HG03196 (cell line): ENCODE measurements at regions not wholly inside any gene's neighbourhood (a gene's known extent, or its start where the extent isn't known, plus 50 kb on each side); places are given as distances from the start of the nearest gene placed in this dataset.

ENCODE experiments used
- ATAC-seq: cut with Tn5 transposase; IDR thresholded peaks from one replicate; pipeline ENCODE4 v1.9.1; 2021; ENCODE audit not compliant: unreplicated experiment

DNA sequence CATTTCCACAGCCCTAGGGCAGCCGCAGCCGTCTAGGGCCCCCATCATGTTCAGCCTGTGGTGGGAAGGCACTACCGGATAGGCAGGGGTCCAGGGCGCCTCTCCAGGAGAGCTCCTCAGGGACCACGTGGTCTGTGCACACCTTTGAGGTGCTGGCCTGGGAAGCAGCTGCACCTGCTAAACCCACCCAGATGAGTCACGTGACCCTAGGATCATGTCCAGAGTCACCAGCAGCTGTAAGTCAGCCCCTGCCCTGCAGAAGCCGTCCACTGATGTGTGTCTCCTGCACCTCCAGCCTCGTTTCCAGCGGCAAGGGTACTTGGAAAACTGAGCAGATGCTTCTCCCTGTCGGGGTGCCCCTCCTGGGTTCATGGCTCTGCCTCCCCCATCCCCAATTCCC lies 682.6 kb upstream of the SALL3 start:
- ATAC-seq = no peak

DNA sequence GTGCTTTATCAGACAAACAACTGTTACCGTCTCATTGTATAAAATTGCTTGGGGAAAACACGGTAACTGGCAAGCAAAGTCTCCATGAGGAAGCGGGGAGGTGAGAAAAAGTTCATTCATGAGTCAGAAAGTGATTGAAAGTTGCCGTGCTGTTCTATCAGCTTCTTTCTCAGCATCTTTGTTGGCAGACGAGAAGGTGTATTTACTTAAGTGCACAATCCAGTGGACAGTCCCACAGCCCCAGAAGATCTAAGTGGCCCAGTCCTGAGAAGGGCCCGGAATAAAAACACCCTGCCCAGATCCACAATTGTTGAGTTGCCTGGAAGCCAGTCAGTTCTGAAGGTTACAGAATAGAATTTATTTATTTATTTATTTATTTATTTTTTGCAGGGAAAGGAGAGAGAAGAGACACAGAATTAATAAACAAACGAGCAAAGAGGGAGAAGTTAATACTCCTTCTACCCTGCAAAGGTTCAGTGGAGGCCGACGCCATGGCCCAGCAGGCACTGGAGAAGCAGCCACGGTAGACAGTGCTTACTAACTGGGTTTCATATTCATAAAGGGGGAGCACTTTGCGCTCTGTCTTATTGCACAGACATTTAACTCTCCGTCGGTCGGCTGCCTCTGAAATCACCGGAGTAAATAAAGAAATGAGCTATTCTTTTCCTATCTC lies 676.0 kb upstream of the SALL3 start:
- ATAC-seq = no peak

DNA sequence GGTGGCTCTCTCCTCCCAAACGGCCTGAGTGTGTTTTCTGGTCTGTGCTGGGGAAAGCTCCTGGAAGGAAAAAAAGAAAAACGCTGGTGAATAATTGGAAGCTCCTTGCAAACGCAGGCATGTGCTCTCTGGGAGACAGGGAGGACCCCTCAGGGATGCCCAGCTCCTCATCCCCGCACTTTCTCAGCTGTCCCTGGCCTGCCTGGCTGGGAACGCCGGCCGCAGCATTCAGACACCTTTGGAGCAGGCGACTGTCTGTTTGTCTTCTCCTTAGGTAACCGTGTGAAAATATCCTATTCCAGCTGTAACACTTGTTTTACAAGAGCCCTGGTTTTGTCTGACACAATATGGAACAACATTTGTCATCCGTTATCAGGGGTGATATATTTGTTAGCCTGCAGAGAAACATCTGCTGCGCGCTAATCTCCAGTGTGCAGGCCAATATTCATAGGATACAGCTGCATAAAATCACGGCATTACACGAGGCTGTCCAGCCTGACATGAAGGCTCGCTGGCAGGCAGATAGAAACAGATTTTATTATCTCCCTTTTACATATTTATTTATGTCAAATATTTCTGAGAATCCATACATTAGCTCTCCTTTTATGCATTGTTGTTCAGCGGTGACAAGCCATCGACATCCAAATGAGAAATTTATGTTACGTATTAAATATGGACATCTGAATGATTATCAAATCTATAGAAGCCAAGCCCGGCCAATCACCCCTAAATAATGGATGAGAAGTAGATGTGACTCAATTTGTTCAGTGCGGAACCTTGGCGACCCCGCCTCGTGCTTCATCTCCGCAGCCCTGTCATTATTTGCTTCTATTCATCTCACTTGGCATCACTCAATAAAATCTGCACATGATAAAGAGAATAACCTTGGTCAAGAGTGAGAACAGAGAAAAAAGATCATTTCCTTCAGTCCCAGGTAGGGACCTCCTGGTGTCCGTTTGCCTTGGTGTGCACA lies 675.1 kb upstream of the SALL3 start:
- ATAC-seq = no peak

DNA sequence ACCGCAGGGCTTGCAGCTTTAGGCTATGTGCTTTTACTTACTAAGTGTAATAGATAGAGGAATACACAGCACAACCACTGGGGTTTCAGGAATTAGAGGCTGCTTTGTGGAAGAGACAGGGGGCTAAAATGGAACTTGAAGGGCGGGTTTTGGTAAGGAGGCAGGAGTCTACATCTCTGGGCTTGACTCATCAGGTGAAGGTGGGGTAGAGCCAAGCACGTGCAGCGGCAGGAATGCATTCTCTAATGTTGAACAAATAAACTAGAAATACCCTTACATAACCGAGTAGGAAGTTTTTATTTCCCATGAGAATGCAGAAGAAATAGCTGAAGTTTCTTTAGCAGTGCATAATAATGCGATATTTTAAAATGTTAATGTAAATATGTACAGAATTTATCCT lies 673.8 kb upstream of the SALL3 start:
- ATAC-seq = no peak

DNA sequence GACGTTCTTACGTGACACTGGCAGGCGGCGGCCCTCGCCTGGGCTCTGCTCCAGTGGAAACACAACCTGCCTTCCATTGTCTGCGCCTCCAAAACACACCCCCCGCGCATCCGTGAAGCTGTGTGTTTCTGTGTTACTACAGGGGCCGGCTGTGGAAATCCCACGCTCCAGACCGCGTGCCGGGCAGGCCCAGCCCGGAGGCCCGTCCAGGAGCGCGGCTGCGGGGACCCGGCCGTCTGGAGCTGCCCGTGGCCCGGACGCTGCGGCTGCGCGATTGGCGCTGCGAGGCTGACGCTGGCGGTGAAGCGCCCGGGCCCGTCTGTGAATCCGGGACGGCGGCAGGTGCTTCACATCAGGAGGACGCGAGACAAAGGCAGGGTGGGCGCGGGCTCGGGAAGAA lies 670.3 kb upstream of the SALL3 start:
- ATAC-seq = no peak

DNA sequence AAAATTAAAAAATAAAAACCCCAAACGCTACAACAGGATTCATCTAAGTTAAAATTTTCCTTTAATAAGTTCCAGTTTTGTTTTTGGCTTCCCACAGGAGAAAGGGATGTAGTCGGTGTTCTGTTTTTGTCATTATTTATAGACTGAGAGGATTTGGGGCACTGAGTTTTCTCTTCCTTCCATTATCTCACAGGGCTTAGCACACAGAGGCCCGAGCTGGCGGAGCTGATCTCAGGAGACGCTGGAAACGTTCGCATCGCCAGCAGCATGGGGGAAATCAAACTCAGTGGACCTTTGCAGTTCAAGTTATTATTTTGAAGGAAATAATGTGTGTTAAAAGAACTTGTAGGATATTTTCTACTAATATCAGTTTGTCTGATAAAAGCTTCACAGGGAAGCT lies 669.7 kb upstream of the SALL3 start:
- no peak for ATAC-seq

DNA sequence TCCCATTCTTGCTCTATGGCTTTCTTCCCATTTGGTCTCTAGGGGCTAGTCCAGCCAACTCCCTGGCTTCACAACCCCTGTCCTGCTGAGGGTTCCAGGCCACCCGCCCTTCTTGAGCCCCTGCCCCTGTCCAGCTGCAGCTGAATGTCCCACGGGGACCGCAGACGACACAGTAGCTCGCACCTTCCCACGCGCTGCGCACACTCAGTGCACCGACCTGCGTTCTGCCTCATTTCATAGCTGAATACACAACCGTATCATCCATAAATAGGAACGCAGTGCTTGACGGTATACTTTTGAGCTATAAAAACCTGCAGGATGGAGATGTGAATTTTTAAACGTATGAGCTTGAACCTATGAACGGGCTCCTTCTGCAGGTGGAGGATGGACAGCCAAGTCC lies 660.4 kb upstream of the SALL3 start:
- ATAC-seq = no peak

DNA sequence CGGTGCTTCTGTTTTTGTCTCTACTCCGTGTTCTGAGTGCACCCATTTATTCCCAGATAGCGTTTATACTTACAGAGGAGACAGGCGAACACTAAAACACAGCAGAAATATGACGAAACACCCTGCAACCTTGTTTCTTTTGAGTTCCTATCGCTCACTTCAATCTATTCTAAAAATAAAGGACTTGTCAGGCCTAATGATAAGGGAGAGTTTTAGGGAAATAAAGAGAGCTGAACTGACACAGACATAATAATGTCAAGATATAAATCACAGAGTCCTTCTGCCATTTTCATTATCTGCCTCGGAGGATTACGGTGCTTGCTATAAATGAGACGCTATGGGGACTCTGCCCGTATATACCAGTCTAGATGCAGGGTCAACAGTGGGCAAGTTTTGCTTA lies 659.7 kb upstream of the SALL3 start:
- no peak for ATAC-seq

DNA sequence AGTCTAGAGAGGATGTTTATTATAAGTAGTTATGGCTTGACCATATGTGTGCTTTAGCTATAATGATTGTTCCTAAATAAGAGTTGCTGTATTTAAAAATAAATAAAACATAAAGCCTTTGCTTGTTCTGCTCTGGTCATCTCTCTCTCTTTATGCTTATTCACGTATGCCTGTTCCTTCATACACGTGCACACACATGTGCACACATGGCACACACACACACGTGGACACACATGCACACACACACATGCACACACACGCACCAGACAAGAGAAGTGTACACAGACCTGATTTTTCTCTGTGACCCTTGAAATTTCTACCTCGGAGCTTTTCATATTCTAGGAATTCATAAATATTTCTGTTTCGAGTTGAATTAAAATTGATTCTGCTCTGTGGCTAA lies 658.2 kb upstream of the SALL3 start:
- no peak for ATAC-seq

DNA sequence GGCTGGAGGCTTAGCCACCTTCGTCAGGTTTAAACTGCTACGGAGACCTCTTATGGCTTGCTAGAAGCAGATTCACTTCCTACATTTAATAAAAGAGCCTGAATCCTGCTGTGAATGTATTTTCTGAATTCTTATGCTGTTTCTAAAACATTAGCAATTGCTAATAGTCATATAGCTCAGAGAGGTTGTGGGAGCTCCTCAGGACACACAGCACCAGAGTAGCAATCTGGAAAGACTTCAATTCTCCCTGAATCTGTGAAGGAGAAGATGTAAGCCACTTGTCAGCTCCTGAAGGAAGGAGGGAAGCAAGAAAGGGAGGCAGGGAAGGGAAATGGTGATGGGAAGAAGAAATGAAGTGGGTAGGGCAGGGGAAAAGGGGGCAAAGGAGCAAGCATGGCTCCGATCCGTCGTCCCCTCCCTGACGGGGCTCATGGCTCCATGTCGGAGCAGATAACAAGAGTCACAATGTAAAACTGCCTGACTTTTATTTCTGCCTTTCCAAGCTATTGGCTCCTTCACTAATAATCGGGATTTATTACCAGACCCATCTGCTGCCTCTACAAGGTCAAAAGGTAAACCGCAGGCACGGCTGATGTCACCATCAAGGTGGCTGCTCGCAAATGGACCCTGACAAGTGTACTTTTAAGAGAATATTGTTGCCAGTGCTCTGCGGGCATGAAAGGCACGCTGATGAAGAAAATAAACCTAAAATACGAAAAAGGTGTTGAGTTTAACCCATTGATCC lies 656.0 kb upstream of the SALL3 start:
- no peak for ATAC-seq

DNA sequence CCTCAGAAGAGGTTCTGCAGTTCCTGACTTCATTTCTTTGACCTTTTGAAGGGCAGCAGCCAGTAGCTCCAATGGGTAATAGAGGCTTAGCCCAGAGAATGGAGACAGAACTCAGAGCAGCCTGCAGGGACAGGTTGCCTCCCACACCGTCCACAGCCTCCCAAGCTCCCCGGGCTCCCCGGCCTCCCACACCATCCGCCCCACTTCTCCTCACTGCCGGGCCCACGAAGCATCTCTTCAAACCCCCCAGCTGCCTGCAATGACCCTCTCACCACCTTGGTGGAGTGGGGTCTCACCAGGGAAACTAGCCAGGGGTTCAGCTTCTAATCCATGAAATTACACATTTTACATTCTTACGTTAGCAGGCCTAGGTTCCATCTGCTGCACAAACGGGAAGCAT lies 652.0 kb upstream of the SALL3 start:
- no peak for ATAC-seq

DNA sequence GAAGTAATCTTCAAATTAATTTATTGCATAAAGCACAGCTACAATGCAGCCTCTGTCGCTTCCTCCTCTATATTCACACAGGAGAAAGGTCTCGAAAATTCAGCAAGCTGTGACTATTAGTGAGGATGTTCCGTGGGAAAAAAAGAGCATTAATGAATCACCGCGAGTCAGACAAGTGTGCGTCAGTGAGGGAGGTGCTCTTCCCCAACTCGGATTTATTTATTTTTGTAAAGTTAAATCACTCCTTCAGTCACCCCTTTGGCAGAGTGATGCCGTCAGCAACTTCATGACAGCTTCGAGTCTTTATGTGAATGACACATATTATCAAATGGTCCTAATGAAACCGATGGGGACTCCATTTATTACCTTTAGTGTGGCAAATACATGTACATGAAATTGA lies 648.9 kb upstream of the SALL3 start:
- no peak for ATAC-seq

DNA sequence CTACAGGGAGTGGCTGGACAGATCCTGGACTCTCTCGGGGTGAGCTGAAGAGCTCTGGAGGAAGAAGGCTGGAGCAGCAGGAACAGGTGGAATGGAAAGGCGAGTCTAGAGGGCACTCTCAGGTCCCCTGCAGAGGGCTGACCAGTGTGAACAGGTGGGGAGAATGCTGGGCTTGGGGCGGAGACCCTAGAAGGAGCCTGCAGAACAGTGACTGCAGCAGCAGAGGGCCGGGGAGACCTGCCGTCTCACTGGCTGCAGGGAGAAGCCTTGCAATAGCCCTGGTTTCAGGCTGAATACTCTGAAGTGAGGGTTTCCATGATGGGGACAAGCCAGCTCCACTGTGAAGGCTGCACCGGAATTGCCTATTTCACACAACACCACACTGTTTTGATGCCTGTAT lies 626.7 kb upstream of the SALL3 start:
- no peak for ATAC-seq

DNA sequence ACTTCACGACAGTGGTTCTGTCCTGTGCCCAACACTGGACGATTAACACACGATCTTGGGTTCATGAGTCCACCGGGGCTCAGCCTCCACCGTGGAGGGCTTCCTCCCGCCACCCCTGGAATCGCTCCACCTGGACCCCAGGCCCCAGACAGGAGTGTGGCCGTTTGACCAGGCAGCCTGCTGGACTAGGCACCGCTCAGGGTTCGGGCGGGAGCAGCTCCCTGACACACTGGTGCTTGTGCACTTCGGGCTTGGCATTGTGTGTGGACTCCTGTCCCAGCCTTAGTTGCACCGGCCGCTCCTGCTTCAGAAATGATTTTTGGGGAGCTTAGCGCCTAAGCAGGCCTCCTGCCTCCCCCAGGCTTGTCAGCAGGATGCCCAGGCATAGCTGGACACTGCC lies 617.4 kb upstream of the SALL3 start:
- no peak for ATAC-seq

DNA sequence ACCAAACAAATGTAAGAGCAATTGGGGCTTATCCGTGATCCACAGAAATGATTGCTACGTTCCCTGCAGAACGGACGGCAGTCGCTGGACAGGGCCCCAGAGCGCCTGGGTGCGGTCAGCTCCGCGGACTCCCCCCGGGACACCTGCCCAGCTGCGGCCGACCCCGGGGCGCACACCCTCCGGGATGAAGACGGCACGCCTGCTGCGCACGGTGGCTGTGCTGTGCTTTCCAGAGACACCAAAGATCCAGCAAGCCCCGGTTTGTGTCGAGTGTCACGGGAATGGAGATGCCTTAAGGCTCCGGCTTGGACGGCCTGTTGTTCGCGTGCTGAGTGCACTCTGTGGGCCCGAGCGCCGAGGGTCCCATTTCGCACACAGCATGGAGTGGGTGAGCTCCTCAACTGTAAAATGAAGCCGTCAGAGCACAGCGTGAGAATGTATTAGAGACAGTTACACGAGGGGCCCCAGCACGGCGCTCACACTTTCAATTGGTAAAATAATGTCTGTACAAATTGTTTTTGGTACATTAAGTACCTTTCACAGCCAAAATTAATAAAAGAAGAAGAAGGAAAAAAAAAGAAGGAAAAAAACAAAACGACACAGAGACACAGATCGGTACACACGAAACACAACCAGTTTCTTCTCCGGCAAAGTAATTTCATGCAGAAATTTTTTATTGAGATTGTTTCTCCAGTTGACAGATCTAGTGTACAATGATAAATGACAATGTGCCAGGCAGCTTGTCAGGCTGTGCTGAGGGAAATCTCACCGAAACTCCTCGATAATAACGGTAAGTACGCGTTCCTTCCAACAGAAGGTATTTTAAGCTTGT lies 615.8 kb upstream of the SALL3 start:
- ATAC-seq = no peak

DNA sequence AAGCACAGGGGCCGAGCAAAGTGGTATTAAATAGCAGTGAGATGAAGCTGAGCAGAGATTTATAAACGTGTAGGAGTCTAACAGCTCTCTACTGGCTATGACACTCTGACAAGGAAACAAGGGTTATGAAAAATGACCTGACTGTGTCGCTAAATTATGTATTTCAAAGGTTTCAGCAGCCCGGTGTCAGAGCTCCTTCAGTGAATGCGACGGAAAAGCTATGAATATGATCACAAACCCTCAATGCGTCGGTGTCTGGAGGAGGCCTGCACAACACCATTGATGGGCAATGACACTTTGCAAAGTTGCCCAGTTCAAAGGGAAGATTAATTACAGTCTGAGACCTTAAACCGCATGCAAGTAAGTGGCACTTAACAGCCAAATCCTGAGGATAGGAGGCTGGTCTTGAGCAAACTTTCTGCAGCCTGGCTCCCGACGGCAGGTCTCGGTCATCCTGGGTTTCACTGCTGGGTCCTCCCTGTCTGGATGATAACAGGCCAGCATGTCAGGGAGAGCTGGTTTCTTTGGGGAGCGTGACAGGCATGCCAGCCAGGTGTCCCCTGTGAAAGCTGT lies 615.1 kb upstream of the SALL3 start:
- no peak for ATAC-seq

DNA sequence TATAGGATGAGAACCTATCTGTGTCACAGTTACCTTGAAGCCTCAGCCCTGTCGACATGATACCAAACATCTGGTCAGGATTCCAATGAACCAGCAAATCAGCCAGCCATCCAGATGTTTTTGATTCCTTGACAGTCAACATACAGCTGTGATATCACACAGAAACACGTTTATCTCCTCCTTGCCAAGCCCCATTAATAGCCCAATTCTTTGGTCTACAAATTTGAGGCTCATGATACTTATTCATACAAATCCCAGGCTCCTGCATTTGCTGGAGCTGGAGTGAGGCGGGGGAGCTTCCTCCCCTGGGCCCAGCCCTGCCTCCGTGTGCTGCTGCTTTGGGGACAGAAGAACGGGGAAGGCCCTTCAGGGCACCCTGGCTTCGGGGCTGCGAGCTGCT lies 611.6 kb upstream of the SALL3 start:
- ATAC-seq = no peak

DNA sequence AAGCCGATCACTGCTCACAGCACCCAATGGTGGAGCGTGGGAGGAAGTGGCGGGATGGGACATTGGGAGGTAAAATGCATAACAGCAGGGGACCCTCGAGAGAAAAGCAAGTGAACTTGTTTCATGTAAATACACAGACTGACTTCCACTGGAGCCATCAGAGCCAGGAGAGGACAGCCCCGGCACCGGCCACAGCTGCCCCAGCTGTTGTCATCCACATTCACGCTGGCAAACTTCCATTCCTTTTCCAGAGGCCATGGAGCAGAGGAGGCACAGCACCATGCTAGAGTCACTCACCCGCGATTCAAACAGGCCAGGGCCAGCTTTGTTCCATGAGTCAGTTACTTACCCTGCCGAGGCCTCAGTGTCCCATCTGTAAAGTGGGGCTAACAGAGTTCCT lies 610.9 kb upstream of the SALL3 start:
- no peak for ATAC-seq

DNA sequence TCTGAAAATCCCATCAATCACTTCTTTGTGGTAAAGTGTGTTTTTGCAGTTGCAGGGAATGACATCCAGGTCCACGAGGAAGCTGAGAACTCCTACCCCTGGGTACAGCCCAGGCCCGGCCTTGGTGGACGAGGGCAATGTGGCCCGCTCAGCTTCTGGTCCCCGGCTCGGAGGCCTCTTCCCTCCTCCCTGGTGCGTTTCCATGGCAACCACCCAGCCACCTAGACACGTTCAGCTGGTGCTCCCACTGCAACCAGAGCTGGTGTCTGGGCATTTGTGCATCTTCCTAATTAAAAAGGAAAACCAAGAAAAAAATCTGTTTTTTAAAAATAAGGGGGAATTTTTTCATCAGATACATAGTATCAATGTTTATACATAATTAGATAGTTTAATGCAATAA lies 603.6 kb upstream of the SALL3 start:
- no peak for ATAC-seq

DNA sequence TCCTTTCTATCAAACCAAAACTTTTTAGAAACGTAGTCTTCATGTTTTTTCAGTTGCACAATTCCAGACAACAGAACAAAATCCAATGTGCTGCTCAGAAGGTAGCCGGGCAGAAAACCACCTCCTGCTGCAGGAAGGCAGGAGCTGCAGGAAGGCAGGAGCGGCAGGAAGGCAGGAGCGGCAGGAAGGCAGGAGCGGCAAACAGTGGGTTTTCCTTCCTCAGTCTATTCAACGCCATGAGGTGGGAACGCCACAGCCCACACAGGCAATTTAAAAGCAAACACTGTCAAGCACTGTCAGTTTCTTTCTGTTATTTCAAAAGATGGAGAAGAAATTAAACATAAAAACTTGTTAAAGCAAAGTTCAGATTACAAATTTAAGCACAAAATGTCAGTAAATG lies 601.2 kb upstream of the SALL3 start:
- no peak for ATAC-seq

DNA sequence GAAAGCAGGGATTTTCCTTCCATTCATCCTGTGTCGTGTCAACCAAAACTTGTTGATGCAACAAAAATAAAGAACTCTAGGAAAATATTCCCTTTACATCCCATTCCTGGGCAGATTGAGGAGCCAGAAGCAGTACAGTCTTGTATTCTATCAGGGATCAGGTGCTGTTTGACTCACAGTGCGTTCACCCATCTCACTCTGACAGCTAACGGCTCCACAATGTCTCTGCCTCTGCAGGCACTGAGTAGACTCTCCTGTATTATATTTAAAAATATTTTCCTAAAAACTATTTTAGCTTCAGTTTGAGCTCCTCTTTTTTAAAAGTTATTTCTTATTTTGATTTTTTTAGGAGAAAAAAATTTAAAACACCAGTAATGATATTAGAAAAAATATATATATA lies 600.6 kb upstream of the SALL3 start:
- no peak for ATAC-seq
